Activated CD4-positive, alpha-beta memory T cell treated with anti-CD3 and anti-CD28 coated beads, Interleukin-2, amount 10 ng/mL, durations not matched to agents 7 days and 5 days (primary cell): ENCODE measurements at regions not wholly inside any gene's neighbourhood (a gene's known extent, or its start where the extent isn't known, plus 50 kb on each side); places are given as distances from the start of the nearest gene placed in this dataset.

Experiments used
- CTCF ChIA-PET: fragments of 350-600 bp; sonication (Branson Sonifier 250); formaldehyde crosslinking; loops from one replicate; lab custom pipeline; 2021; ENCODE audit warnings: antibody characterized with exemption, inconsistent platforms; lab: Charles Lee
- POLR2A ChIA-PET: fragments of 350-600 bp; sonication (Branson Sonifier 250); formaldehyde crosslinking; loops from one replicate; lab custom pipeline; 2021; ENCODE audit warnings: antibody characterized with exemption; lab: Charles Lee
- DNase-seq: peaks from one replicate; pipeline ENCODE4 v3.0.0-alpha.2; 2020
- H3K27ac Mint-ChIP-seq: one replicate; pipeline ENCODE4 v1.8.0; 2021; ENCODE audit warnings: mild to moderate bottlenecking, mixed read lengths
- H3K27me3 Mint-ChIP-seq: one replicate; pipeline ENCODE4 v1.8.0; 2021; ENCODE audit warnings: mixed read lengths
- H3K36me3 Mint-ChIP-seq: one replicate; pipeline ENCODE4 v1.8.0; 2021; ENCODE audit warnings: low read depth, mixed read lengths
- H3K4me1 Mint-ChIP-seq: one replicate; pipeline ENCODE4 v1.8.0; 2021; ENCODE audit warnings: mixed read lengths
- H3K4me3 Mint-ChIP-seq: one replicate; pipeline ENCODE4 v1.8.0; 2021; ENCODE audit warnings: mild to moderate bottlenecking, mixed read lengths
- H3K9me3 Mint-ChIP-seq: one replicate; pipeline ENCODE4 v1.8.0; 2021; ENCODE audit warnings: mixed read lengths

DNA sequence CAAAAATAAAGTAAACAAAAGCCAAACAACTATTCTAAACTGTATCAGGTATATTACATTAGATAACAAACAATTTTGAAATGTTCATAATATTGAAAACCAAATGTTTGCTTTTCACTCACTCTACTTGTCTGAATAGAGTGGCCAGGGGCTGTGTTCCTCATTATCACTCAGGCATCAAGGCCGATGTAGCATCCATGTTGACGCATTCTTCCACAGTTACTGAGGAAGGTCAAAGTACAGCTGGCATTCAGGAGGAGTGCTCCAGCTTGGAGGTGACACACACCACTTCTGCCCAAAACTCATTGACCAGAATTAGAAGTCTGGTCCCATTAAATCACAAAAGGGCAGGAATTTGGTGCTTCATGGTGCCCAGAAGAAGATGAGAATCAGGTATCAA, 137.6 kb upstream of the MANEA start:
- DNase-seq, result no peak
- Mint-ChIP-seq H3K27ac (no peak overlapping the region), H3K9me3 (no peaks in the 10 kb centered on the region), H3K4me1 (no peaks in the 10 kb centered on the region), H3K27me3 (no peaks in the 10 kb centered on the region), H3K4me3 (no peak overlapping the region), H3K36me3 (no peaks in the 10 kb centered on the region)
- ChIA-PET CTCF (no interaction called here), POLR2A (no interaction called here)

DNA sequence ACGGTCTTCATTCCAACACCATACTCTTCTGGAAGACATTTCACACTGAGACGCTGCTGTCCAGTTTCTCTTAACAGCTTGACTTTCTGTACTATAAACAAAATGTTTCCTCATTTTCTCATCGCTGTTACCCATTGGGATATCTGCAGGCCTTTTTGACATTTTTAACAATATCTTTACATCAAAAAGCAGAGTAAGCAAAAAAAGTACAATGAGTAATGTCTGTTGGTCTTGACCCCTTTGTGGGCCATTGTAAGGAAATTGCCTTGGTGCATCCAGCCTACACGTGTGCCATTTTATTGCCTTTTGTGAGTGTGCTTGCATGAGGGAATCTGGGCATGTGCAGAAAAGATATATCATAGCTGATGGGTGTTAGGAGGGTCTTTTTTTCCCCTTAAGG, 129.1 kb upstream of the MANEA start:
- POLR2A ChIA-PET, result no interaction called here
- Mint-ChIP-seq H3K4me1 (no peaks in the 10 kb centered on the region), H3K27ac (no peak overlapping the region), H3K4me3 (no peak overlapping the region), H3K27me3 (no peaks in the 10 kb centered on the region), H3K9me3 (no peaks in the 10 kb centered on the region), H3K36me3 (no peaks in the 10 kb centered on the region)
- DNase-seq, result no peak
- CTCF ChIA-PET, result no interaction called here

DNA sequence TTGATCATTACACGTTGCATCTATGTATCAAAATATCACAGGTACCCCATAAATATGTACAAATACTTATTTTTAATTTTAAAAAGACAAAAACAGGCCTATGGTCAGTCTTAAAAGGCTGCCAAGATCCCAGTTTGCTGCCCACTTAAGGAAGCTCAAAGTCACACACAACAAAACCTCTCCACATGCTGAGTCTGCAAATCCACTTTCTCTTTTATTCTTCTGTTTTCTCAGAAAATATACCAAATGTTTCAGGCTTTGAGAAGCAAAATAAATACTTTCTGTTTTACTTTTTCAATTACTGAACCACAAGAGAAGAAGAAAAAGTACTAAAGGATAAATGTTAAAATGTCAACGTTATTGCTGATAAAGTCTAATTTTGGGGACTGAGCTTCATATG, 107.8 kb upstream of the MANEA start:
- Mint-ChIP-seq H3K9me3 (no peaks in the 10 kb centered on the region), H3K36me3 (no peaks in the 10 kb centered on the region), H3K4me3 (no peak overlapping the region), H3K27me3 (no peaks in the 10 kb centered on the region), H3K27ac (no peak overlapping the region), H3K4me1 (no peaks in the 10 kb centered on the region)
- ChIA-PET POLR2A (no interaction called here), CTCF (no interaction called here)
- no peak for DNase-seq

DNA sequence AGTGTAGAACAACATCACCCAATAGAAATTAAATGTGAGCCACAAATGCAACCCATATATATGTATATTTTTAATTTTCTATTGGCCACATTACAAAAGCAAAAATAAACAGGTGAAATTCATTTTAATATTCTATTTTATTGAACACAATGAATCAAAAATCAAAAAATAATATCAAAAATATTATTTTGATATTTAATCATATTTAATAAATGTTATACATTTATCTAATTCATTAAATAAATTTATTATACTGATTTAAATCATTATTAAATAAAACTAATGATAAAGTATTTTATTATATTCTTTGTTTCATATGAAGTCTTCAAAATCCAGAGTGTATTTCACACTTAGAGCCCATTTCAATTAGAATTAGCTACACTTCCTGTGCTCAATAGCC, 98.4 kb upstream of the MANEA start:
- H3K9me3 Mint-ChIP-seq, result no peaks in the 10 kb centered on the region
- no peak overlapping the region for H3K27ac Mint-ChIP-seq
- no peaks in the 10 kb centered on the region for H3K4me1 Mint-ChIP-seq
- no peaks in the 10 kb centered on the region for H3K36me3 Mint-ChIP-seq
- no peaks in the 10 kb centered on the region for H3K27me3 Mint-ChIP-seq
- ChIA-PET POLR2A (no interaction called here), CTCF (no interaction called here)
- H3K4me3 Mint-ChIP-seq, result no peak overlapping the region
- DNase-seq, result no peak

DNA sequence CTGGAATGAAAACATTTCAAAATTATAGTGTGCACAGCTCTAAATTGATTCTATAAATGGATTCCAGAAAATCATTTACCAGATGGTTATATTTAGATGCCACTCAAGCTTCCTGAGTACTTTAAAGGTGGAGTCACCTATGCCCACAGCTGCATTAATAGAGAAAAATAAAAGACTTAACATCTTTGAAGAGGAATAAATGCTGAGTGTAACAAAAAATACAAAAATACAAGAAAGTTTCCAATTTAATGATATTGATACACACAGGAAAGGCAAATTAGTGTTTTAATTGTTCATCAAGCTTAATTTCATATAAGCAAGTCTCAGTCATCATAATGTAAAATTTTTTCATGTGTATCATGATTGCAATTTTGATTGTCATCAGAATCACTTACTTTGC, 89.5 kb upstream of the MANEA start:
- no peaks in the 10 kb centered on the region for H3K9me3 Mint-ChIP-seq
- CTCF ChIA-PET, result no interaction called here
- H3K27me3 Mint-ChIP-seq, result no peaks in the 10 kb centered on the region
- H3K36me3 Mint-ChIP-seq, result no peaks in the 10 kb centered on the region
- H3K4me3 Mint-ChIP-seq, result no peak overlapping the region
- no peak overlapping the region for H3K27ac Mint-ChIP-seq
- no peak for DNase-seq
- H3K4me1 Mint-ChIP-seq, result no peaks in the 10 kb centered on the region
- POLR2A ChIA-PET, result no interaction called here

DNA sequence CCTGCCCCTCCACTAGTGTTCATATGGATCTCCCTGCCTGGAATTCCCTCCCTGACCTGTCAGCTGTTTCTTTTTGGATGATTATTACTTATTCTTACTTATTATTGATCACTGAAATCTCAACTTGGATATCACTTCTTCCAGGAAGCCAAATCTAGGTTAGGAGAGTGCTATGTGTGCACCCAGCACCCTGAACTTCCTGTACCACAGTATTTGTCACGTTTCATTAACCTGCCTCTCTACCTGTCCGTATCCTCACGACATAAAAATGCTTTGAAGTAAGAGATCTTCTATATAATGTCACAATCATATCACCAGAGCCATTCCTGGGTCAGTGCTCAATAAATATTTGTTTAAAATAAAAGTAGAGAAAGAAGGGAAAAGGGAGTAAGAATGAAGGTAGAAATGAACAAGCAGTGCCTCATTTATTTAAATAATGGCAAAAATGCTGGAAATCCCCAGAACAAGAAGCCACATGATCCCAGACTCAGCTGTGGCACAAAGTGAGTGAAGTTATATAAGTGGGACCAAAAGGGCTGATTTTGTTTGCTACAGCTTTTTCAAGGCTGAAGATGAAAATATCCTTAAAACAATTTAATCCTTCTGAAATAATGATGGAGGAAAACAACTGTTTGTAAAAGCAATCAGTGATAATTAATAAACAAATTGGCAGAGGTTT, 88.0 kb upstream of the MANEA start:
- Mint-ChIP-seq H3K4me1 (no peaks in the 10 kb centered on the region), H3K36me3 (no peaks in the 10 kb centered on the region), H3K27me3 (no peaks in the 10 kb centered on the region), H3K9me3 (no peaks in the 10 kb centered on the region), H3K27ac (no peak overlapping the region), H3K4me3 (no peak overlapping the region)
- POLR2A ChIA-PET, result no interaction called here
- CTCF ChIA-PET, result no interaction called here
- DNase-seq, result no peak

DNA sequence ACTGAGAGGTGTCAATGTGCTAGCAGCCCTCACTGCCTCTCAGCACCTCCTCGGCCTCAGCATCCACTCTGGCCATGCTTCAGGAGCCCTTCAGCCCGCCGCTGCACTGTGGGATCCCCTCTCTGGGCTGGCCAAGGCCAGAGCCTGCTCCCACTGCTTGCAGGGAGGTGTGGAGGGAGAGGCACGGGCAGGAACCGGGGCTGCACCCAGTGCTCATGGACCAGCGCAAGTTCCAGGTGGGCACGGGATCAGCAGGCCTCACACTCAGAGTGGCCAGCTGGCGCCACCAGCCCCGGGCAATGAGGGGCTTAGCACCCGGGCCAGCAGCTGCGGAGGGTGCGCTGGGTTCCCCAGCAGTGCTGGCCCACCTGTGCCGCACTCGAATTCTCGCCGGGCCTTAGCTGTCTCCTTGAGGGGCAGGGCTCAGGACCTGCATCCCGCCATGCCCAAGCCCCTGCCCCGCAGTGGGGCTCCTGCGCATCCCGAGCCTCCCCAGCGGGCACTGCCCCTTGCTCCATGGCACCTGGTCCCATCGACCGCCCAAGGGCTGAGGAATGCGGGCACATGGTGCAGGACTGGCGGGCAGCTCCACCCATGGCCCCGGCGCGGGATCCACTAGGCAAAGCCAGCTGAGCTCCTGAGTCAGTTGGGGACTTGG, 80.4 kb upstream of the MANEA start:
- ChIA-PET POLR2A (no interaction called here), CTCF (no interaction called here)
- DNase-seq, result no peak
- Mint-ChIP-seq H3K9me3 (no peaks in the 10 kb centered on the region), H3K4me3 (no peak overlapping the region), H3K27me3 (no peaks in the 10 kb centered on the region), H3K27ac (no peak overlapping the region), H3K4me1 (no peaks in the 10 kb centered on the region), H3K36me3 (no peaks in the 10 kb centered on the region)

DNA sequence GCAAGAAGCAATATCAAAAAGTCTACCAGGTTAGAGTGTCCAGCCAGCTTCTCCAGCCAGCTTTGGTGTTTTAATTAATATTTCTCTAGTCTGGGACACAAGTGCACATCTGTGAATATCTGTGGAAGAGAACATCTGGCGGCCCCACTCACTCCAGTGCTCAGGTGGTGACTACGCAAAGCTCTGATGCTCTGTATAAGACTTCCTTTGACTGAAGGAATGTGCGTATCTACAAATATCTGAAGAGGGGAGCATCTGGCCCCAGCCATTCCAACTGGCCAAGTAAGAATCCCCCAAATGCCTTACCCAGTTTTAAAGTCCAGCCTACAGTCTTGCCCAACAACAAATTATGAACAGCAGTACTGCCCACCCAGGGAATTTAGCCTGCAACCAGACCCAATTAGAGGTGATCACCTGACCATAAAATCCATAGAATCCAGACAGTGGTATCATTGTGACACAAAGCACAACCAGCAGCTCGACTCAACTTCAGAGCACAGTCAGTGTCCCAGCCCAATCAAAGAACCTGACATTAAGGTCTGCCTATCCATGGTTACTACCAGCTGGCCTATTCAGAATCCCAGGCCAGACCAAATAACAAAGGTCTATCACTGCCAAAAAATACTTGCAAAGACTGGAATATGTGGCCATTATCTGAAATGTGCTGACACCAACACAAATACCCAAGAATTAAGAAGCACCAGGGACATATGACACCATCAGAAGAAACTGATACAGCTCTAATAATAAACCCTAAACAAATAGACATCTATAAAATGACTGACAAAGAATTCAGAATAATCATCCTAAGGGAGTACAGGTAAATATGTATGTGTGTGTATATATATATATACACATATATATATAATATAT, 76.1 kb upstream of the MANEA start:
- Mint-ChIP-seq H3K4me1 (no peaks in the 10 kb centered on the region), H3K36me3 (no peaks in the 10 kb centered on the region), H3K27me3 (no peaks in the 10 kb centered on the region), H3K4me3 (no peak overlapping the region), H3K27ac (no peak overlapping the region), H3K9me3 (no peaks in the 10 kb centered on the region)
- ChIA-PET CTCF (no interaction called here), POLR2A (no interaction called here)
- no peak for DNase-seq

DNA sequence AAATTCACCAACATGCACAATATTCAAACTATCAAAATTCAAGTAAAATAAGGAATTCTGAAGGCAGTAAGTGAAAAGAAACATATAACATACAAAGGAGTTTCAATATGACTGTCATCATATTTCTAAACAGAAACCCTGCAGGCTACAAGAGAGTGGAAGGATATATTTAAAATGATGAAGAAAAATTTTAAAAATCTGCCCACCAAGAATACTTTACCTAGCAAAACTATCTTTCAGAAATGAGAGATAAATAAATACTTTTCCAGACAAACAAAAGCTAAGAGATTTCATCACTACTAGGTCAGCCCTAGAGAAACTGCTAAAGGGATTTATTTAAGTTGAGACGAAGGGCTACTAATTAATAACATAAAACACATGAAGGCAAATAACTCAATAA, 73.8 kb upstream of the MANEA start:
- Mint-ChIP-seq H3K36me3 (no peaks in the 10 kb centered on the region), H3K4me1 (no peaks in the 10 kb centered on the region), H3K27ac (no peak overlapping the region), H3K4me3 (no peak overlapping the region), H3K9me3 (no peaks in the 10 kb centered on the region), H3K27me3 (no peaks in the 10 kb centered on the region)
- DNase-seq, result no peak
- POLR2A ChIA-PET, result no interaction called here
- CTCF ChIA-PET, result no interaction called here

DNA sequence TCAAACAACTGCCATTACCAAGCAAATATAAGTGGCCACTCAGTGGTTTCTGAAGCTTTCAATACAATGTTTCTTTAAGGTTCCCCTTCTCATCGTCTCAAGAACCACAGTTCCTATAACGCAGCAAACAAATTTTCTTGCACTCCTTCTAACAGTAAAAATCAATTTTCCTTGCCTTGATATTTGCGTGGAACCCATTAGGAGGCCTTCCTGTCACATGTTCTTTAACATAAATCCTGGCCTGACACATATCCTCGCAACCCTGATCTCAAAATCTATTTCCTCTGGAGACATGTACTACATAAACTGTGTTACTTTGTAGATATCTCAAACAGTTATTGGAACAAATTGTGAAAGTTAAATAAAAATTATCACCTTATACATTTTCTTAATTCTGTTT, 65.9 kb upstream of the MANEA start:
- Mint-ChIP-seq H3K4me3 (no peak overlapping the region), H3K4me1 (no peaks in the 10 kb centered on the region), H3K27me3 (no peaks in the 10 kb centered on the region), H3K36me3 (no peaks in the 10 kb centered on the region), H3K27ac (no peak overlapping the region), H3K9me3 (no peaks in the 10 kb centered on the region)
- DNase-seq, result no peak
- POLR2A ChIA-PET, result no interaction called here
- CTCF ChIA-PET, result no interaction called here

DNA sequence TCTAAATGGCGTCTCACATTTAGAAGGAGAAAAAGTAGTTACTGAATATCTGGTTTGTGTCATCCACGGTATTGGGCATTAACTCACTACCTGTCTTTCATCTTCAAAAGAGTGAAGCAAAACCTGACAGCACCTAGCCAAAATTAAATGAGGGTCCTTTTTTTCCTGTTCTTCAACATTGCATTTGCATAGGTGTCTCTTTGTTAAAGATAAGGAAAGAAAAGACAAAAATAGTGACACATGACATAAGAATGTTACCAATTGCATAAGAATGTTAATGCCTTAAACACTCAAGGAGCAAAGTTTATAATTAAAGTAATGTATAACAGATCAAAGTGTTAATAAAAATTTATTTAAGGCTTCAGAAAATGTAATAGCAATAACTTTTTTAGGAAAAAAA, 61.4 kb upstream of the MANEA start:
- Mint-ChIP-seq H3K4me3 (no peak overlapping the region), H3K4me1 (no peaks in the 10 kb centered on the region), H3K27me3 (no peaks in the 10 kb centered on the region), H3K36me3 (no peaks in the 10 kb centered on the region), H3K9me3 (no peaks in the 10 kb centered on the region), H3K27ac (no peak overlapping the region)
- ChIA-PET POLR2A (no interaction called here), CTCF (no interaction called here)
- DNase-seq, result no peak

DNA sequence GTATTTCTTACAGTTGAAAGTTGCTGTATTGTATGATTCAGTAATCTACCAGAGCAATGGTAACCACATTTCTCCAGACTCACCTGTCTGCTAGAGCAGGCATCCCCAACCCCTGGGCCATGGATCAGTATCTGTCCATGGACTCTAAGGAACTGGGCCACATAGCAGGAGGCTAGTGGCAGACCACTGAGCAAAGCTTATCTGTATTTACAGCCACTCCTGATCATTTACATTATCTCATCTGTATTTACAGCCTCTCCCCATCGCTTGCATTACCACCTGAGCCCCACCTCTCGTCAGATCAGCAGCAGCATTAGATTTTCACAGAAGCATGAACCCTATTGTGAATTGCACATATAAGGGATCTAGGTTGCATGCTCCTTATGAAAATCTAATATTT, 60.3 kb upstream of the MANEA start:
- ChIA-PET CTCF (no interaction called here), POLR2A (no interaction called here)
- no peaks in the 10 kb centered on the region for H3K36me3 Mint-ChIP-seq
- no peak overlapping the region for H3K27ac Mint-ChIP-seq
- H3K27me3 Mint-ChIP-seq, result no peaks in the 10 kb centered on the region
- H3K4me1 Mint-ChIP-seq, result no peaks in the 10 kb centered on the region
- no peak overlapping the region for H3K4me3 Mint-ChIP-seq
- H3K9me3 Mint-ChIP-seq, result no peaks in the 10 kb centered on the region
- DNase-seq, result no peak

DNA sequence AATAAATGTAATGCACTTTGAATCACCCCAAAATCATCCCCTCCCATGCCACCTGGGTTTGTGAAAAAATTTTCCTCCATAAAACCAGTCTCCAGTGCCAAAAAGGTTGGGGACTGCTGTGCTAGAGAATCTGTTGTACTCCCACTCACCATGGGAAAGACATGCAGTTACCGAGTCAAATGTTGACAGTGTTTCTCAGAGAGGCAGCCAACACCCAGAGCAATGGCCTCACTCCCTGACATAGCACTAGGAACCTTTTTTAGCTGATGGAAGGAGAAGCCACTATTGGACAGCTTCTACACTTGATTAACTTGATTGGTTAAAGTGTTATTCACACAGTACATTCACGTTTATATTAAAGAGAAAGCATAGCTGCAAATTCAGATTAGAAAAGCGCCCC, 59.8 kb upstream of the MANEA start:
- POLR2A ChIA-PET, result no interaction called here
- Mint-ChIP-seq H3K27ac (no peak overlapping the region), H3K4me1 (no peaks in the 10 kb centered on the region), H3K9me3 (no peaks in the 10 kb centered on the region), H3K27me3 (no peaks in the 10 kb centered on the region), H3K36me3 (no peaks in the 10 kb centered on the region), H3K4me3 (no peak overlapping the region)
- no peak for DNase-seq
- CTCF ChIA-PET, result no interaction called here
